H1 (cell line): ENCODE measurements at regions not wholly inside any gene's neighbourhood (a gene's known extent, or its start where the extent isn't known, plus 50 kb on each side); places are given as distances from the start of the nearest gene placed in this dataset.

Experiments
- CTCF ChIA-PET: fragments of 300-600 bp; sonication (Branson Sonifier 250); formaldehyde crosslinking; loops from one replicate; lab custom pipeline; 2021; ENCODE audit not compliant: partially characterized antibody; lab: Charles Lee
- POLR2A ChIA-PET: fragments of 300-600 bp; sonication (Branson Sonifier 250); formaldehyde crosslinking; loops from one replicate; lab custom pipeline; 2021; ENCODE audit warnings: inconsistent platforms; ENCODE audit not compliant: partially characterized antibody; lab: Charles Lee
- DNase-seq, 2 experiments: peaks; one replicate each; pipeline versions ENCODE4 v3.0.0 to v3.0.0-alpha.2; 2010 to 2022; ENCODE audit warnings: low spot score in 2 of 2, low read depth in 1 of 2, mixed read lengths in 1 of 2
- FAIRE-seq: peaks from 2 replicates; lab custom pipeline; 2011; peaks lifted over from hg19 to GRCh38; lab: Jason Lieb, UNC
- H2AFZ ChIP-seq: 2 replicates; pipeline ENCODE4 v1.8.1; 2012; ENCODE audit warnings: low read length, inconsistent platforms
- H2AK5ac ChIP-seq: 2 replicates; pipeline ENCODE4 v1.6.1; 2013; ENCODE audit warnings: low read depth, low read length
- H2BK120ac ChIP-seq: replicated peaks from 2 replicates; pipeline ENCODE3; 2013; ENCODE audit warnings: low read depth, low read length, inconsistent platforms
- H2BK12ac ChIP-seq: 2 replicates; pipeline ENCODE4 v1.6.1; 2013; ENCODE audit warnings: low read depth, low read length
- H2BK15ac ChIP-seq: 2 replicates; pipeline ENCODE4 v1.6.1; 2013; ENCODE audit warnings: low read length
- H2BK20ac ChIP-seq: 2 replicates; pipeline ENCODE4 v1.6.1; 2013; ENCODE audit warnings: low read length
- H2BK5ac ChIP-seq: 2 replicates; pipeline ENCODE4 v1.6.1; 2013; ENCODE audit warnings: low read depth, low read length
- H3K14ac ChIP-seq: 2 replicates; pipeline ENCODE4 v1.6.1; 2013; ENCODE audit warnings: inconsistent platforms; ENCODE audit not compliant: insufficient read length
- H3K18ac ChIP-seq: 2 replicates; pipeline ENCODE4 v1.6.1; 2013; ENCODE audit warnings: low read length; ENCODE audit errors: extremely low read depth
- H3K23ac ChIP-seq: 2 replicates; pipeline ENCODE4 v1.6.1; 2013; ENCODE audit warnings: inconsistent platforms; ENCODE audit not compliant: insufficient read length
- H3K23me2 ChIP-seq: 2 replicates; pipeline ENCODE4 v1.6.1; 2013; ENCODE audit warnings: low read depth, low read length
- H3K27ac ChIP-seq: 2 replicates; pipeline ENCODE4 v1.6.1; 2011; ENCODE audit warnings: low read depth, low read length, inconsistent platforms
- H3K27me3 ChIP-seq, 4 experiments: replicated peaks in 1 of 4; 1 replicate in 1 of 4; 2 replicates in 3 of 4; pipeline versions ENCODE4 v1.6.1 to v1.8.1; 2011 to 2013; ENCODE audit warnings: low read length in 3 of 4, mild to moderate bottlenecking in 3 of 4, inconsistent platforms in 2 of 4, mixed read lengths in 2 of 4, moderate library complexity in 1 of 4; ENCODE audit not compliant: control insufficient read depth in 3 of 4, insufficient read depth in 3 of 4; ENCODE audit errors: extremely low read depth in 1 of 4
- H3K36me3 ChIP-seq, 4 experiments: 2 replicates each; pipeline versions ENCODE4 v1.6.1 to v1.8.1; 2011 to 2013; ENCODE audit warnings: mild to moderate bottlenecking in 4 of 4, low read length in 3 of 4, moderate library complexity in 2 of 4, control low read depth in 1 of 4, inconsistent platforms in 1 of 4; ENCODE audit not compliant: insufficient read depth in 4 of 4, control insufficient read depth in 2 of 4
- H3K4ac ChIP-seq: replicated peaks from 2 replicates; pipeline ENCODE3; 2013; ENCODE audit warnings: low read length, low read depth, mixed read lengths, inconsistent platforms; ENCODE audit not compliant: insufficient read length
- H3K4me1 ChIP-seq, 4 experiments: replicated peaks in 1 of 4; 1 replicate in 1 of 4; 2 replicates in 3 of 4; pipeline versions ENCODE4 v1.6.1 to v1.8.1; 2011 to 2013; ENCODE audit warnings: low read length in 3 of 4, inconsistent platforms in 2 of 4, mixed read lengths in 1 of 4; ENCODE audit not compliant: insufficient read depth in 4 of 4, control insufficient read depth in 3 of 4
- H3K4me2 ChIP-seq, 2 experiments: 2 replicates each; pipeline versions ENCODE4 v1.6.1 to v1.8.1; 2011 to 2013; ENCODE audit warnings: low read depth in 2 of 2, low read length in 2 of 2, control low read depth in 1 of 2, inconsistent platforms in 1 of 2, mild to moderate bottlenecking in 1 of 2; ENCODE audit not compliant: insufficient read depth in 1 of 2
- H3K4me3 ChIP-seq, 4 experiments: fragments of 200-600, 300-600 bp in 1 of 4; sonication (generic), shearing (Covaris generic), sonication (Bioruptor Twin) in 1 of 4; 2 replicates each; pipeline versions ENCODE4 v1.5.1 to v1.8.1; 2011 to 2016; ENCODE audit warnings: low read length in 4 of 4, low read depth in 3 of 4, control low read depth in 2 of 4, inconsistent platforms in 2 of 4, mild to moderate bottlenecking in 2 of 4, mixed read lengths in 1 of 4, moderate library complexity in 1 of 4; ENCODE audit not compliant: insufficient read depth in 2 of 4; ENCODE audit errors: extremely low read depth in 1 of 4
- H3K56ac ChIP-seq: replicated peaks from 2 replicates; pipeline ENCODE3; 2013; ENCODE audit warnings: low read depth, mild to moderate bottlenecking, mixed read lengths, low read length, inconsistent platforms; ENCODE audit not compliant: insufficient read length
- H3K79me1 ChIP-seq: 2 replicates; pipeline ENCODE4 v1.6.1; 2013; ENCODE audit warnings: low read depth, low read length, control low read depth
- H3K79me2 ChIP-seq, 2 experiments: 2 replicates each; pipeline versions ENCODE4 v1.6.1 to v1.8.1; 2012 to 2013; ENCODE audit warnings: low read length in 2 of 2, mild to moderate bottlenecking in 2 of 2, inconsistent platforms in 1 of 2; ENCODE audit not compliant: insufficient read depth in 2 of 2, control insufficient read depth in 1 of 2
- H3K9ac ChIP-seq, 4 experiments: replicated peaks in 1 of 4; 1 replicate in 1 of 4; 2 replicates in 3 of 4; pipeline versions ENCODE4 v1.6.1 to v1.8.1; 2011 to 2013; ENCODE audit warnings: low read depth in 3 of 4, low read length in 3 of 4, control low read depth in 2 of 4, mild to moderate bottlenecking in 2 of 4, moderate library complexity in 2 of 4, inconsistent platforms in 1 of 4; ENCODE audit errors: extremely low read depth in 1 of 4
- H3K9me3 ChIP-seq, 2 experiments: 2 replicates each; pipeline versions ENCODE4 v1.6.1 to v1.8.1; 2012 to 2013; ENCODE audit warnings: mild to moderate bottlenecking in 2 of 2, moderate library complexity in 2 of 2, control low read depth in 1 of 2, inconsistent platforms in 1 of 2, low read depth in 1 of 2, low read length in 1 of 2, mixed read lengths in 1 of 2; ENCODE audit not compliant: insufficient read depth in 2 of 2
- H4K20me1 ChIP-seq, 2 experiments: replicated peaks in 1 of 2; 2 replicates each; pipeline versions ENCODE3 to v1.8.1; 2011 to 2013; ENCODE audit warnings: inconsistent platforms in 2 of 2, low read length in 2 of 2, mild to moderate bottlenecking in 1 of 2; ENCODE audit not compliant: insufficient read depth in 2 of 2, control insufficient read depth in 1 of 2
- H4K5ac ChIP-seq: 2 replicates; pipeline ENCODE4 v1.6.1; 2013; ENCODE audit warnings: low read length, low read depth, mixed read lengths, inconsistent platforms; ENCODE audit not compliant: insufficient read length
- H4K8ac ChIP-seq: 2 replicates; pipeline ENCODE4 v1.8.0; 2013; ENCODE audit warnings: mild to moderate bottlenecking, moderate library complexity, low read length, inconsistent platforms; ENCODE audit not compliant: insufficient read depth; ENCODE audit errors: extremely low read depth
- H4K91ac ChIP-seq: replicated peaks from 2 replicates; pipeline ENCODE3; 2013; ENCODE audit warnings: low read length, mixed read lengths, inconsistent platforms; ENCODE audit not compliant: insufficient read length
- CREB1 ChIP-seq: IDR thresholded peaks from 2 replicates; pipeline ENCODE4 v1.6.1; 2012; ENCODE audit warnings: inconsistent platforms
- E2F6 ChIP-seq: IDR thresholded peaks from 2 replicates; pipeline ENCODE4 v1.6.1; 2012; ENCODE audit warnings: inconsistent platforms
- EP300 ChIP-seq, 2 experiments: IDR thresholded peaks; 1 replicate in 1 of 2; 2 replicates in 1 of 2; pipeline ENCODE4 v1.6.1; 2011 to 2012; ENCODE audit warnings: low read depth in 2 of 2, low read length in 2 of 2, mild to moderate bottlenecking in 2 of 2, borderline replicate concordance in 1 of 2, inconsistent platforms in 1 of 2, moderate library complexity in 1 of 2
- JUN ChIP-seq: IDR thresholded peaks from 2 replicates; pipeline ENCODE4 v1.6.1; 2011; ENCODE audit warnings: low read depth, mild to moderate bottlenecking, improper control_type of control experiment, low read length
- RBBP5 ChIP-seq: IDR thresholded peaks from 2 replicates; pipeline ENCODE4 v1.7.1; 2012; ENCODE audit warnings: low read depth, mild to moderate bottlenecking, inconsistent platforms, low read length, moderate library complexity, borderline replicate concordance
- RXRA ChIP-seq: IDR thresholded peaks from 2 replicates; pipeline ENCODE4 v1.6.1; 2011; ENCODE audit warnings: low read depth, mild to moderate bottlenecking, low read length, moderate library complexity; ENCODE audit not compliant: insufficient read depth
- SIRT6 ChIP-seq: IDR thresholded peaks from one replicate; pipeline ENCODE4 v1.7.1; 2012; ENCODE audit warnings: low read length, inconsistent platforms
- SP2 ChIP-seq: IDR thresholded peaks from 2 replicates; pipeline ENCODE4 v1.6.1; 2012; ENCODE audit warnings: mild to moderate bottlenecking, low read length, inconsistent platforms
- SP4 ChIP-seq: IDR thresholded peaks from 2 replicates; pipeline ENCODE4 v1.6.1; 2012; ENCODE audit warnings: low read length, inconsistent platforms
- TAF7 ChIP-seq: optimal IDR thresholded peaks from 2 replicates; pipeline ENCODE3; 2011; ENCODE audit warnings: low read depth, mild to moderate bottlenecking, inconsistent platforms, low read length, moderate library complexity, borderline replicate concordance
- TEAD4 ChIP-seq: IDR thresholded peaks from 2 replicates; pipeline ENCODE4 v1.6.1; 2012; ENCODE audit warnings: low read depth, low read length, inconsistent platforms, mixed read lengths
- WGBS, 2 experiments: shearing (Covaris generic) in 1 of 2; methylation state at CpG; one replicate each; pipeline versions ENCODE4 v1.1.6 to v1.1.7; 2013 to 2015; ENCODE audit warnings: low lambda C conversion rate in 2 of 2, mixed read lengths in 2 of 2, inconsistent platforms in 1 of 2, low coverage in 1 of 2, missing lambda C conversion rate in 1 of 2; ENCODE audit not compliant: insufficient replicate concordance in 2 of 2, insufficient coverage in 1 of 2, insufficient read length in 1 of 2; ENCODE audit errors: extremely low coverage in 1 of 2, missing lambda C conversion rate in 1 of 2; 5-methylcytosine and 5-hydroxymethylcytosine counted together
- TF ChIP-seq, protein P1 (sequence below): IDR thresholded peaks from 2 replicates; pipeline ENCODE4 v1.6.1; 2011; ENCODE audit warnings: low read depth, mild to moderate bottlenecking, low read length; ENCODE audit not compliant: insufficient read depth

DNA sequence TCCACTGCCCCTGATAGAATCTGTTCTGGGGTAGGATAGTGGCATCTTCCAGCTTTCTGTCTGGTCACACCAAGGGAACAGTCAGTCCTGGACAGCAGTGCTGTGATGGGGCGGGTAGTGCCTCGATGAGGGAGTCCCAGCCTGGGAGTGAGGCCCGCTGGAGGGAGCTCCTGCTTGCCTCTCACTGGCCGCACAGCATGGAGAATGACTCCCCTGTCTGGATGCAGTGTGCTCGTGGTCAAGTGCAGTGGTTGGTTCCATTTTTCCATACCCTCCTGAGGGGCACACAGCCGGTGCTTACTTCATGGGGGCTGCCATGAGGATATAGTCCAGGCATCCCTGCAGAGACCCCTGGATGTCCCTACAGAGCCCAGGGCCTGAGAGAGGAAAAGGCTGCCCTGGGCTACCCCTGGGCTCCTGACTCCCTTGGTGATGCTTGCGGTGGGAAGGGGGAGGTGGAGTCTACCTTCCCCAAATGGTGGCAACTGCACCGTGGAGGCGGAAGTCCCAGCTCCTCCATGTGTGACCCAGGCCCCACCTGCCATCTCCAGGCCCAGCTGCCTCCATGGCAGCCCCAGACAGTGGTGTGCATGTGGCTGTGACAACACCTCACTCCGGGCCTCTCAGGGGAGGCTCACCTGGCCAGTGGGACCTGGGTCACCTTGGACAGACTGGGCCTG is 212.5 kb downstream of the GLI2 start:
- H3K79me2 ChIP-seq = peaks cover 0 to 11% of the 10 kb centered on the region in 2 experiments; a peak in 1 of 4 replicates
- FAIRE-seq = no peak
- no peak for TF ChIP-seq RBBP5
- TF ChIP-seq SP4 = no peak
- TF ChIP-seq RXRA = no peak
- TF ChIP-seq TAF7 = no peak
- TF ChIP-seq TEAD4 = no peak
- TF ChIP-seq, protein P1, sequence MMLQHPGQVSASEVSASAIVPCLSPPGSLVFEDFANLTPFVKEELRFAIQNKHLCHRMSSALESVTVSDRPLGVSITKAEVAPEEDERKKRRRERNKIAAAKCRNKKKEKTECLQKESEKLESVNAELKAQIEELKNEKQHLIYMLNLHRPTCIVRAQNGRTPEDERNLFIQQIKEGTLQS = no peak
- TF ChIP-seq SP2 = no peak
- TF ChIP-seq JUN = no peak
- TF ChIP-seq CREB1 = no peak
- no peak for TF ChIP-seq SIRT6
- TF ChIP-seq E2F6 = no peak
- TF ChIP-seq EP300 (IDR thresholded peaks at IDR 0.05; ENCODE audit: borderline replicate concordance in 1 of 2, low read depth in 2 of 2, low read length in 2 of 2) = no peak

More for the DNA sequence above, 212.5 kb downstream of the GLI2 start:
- no peak overlapping the region for H3K56ac ChIP-seq
- H4K20me1 ChIP-seq = peaks cover 19 to 37% of the 10 kb centered on the region in 2 experiments
- H2BK20ac ChIP-seq = no peak overlapping the region
- H2BK15ac ChIP-seq = no peak overlapping the region
- no peak overlapping the region for H3K9ac ChIP-seq
- POLR2A ChIA-PET = interaction anchor here (0.9 kb wide), 1 partner anchor 211 kb away, joined by 3 read pairs; no protein-coding TSS in a partner anchor
- H3K4me1 ChIP-seq = no peaks in the 10 kb centered on the region; a peak in 1 of 7 replicates
- H4K91ac ChIP-seq = no peak overlapping the region
- H4K5ac ChIP-seq = no peak overlapping the region
- CTCF ChIA-PET = interaction anchor here (0.7 to 3.4 kb wide), 10 partner anchors 10 to 252 kb away, joined by 3 to 30 read pairs (median 4); no protein-coding TSS in a partner anchor
- no peaks in the 10 kb centered on the region; a peak in 1 of 8 replicates for H3K36me3 ChIP-seq
- no peaks in the 10 kb centered on the region for H3K9me3 ChIP-seq
- peak overlapping the region; percentile 48; the same call in 1 of the 2 replicates for H4K8ac ChIP-seq
- no peak overlapping the region for H2AK5ac ChIP-seq
- no peak overlapping the region for H2BK120ac ChIP-seq
- no peak overlapping the region for H2BK5ac ChIP-seq
- H3K18ac ChIP-seq = no peak overlapping the region
- no peak overlapping the region for H3K27ac ChIP-seq
- H3K14ac ChIP-seq = no peak overlapping the region
- H3K79me1 ChIP-seq = peaks cover 12% of the 10 kb centered on the region
- no peak overlapping the region for H3K4me2 ChIP-seq
- H2BK12ac ChIP-seq = no peak overlapping the region
- DNase-seq = no peak
- no peak overlapping the region for H3K4me3 ChIP-seq
- no peaks in the 10 kb centered on the region for H3K23me2 ChIP-seq
- H3K23ac ChIP-seq = no peak overlapping the region
- H3K4ac ChIP-seq = no peak overlapping the region
- no peak overlapping the region for H2AFZ ChIP-seq
- no peaks in the 10 kb centered on the region for H3K27me3 ChIP-seq
- WGBS, 2 experiments = 96% methylated on average over 10 of the region's 10 CpGs; no CpG with 5 or more reads in 1 of the 2 experiments
